Kidney (tissue), 13 donors: ENCODE measurements at regions not wholly inside any gene's neighbourhood (a gene's known extent, or its start where the extent isn't known, plus 50 kb on each side); places are given as distances from the start of the nearest gene placed in this dataset.

Experiments used
- DNase-seq, 5 donors: peaks; one replicate each; pipeline ENCODE4 v3.0.0-alpha.2; 2013 to 2020
- FAIRE-seq: peaks from 2 replicates; lab custom pipeline; 2012; peaks lifted over from hg19 to GRCh38; lab: Jason Lieb, UNC
- H3K27ac ChIP-seq, 2 donors: one replicate each; pipeline ENCODE4 v1.7.0; 2013; ENCODE audit warnings: low read depth in 2 of 2, low read length in 2 of 2, inconsistent platforms in 1 of 2
- H3K27me3 ChIP-seq: one replicate; pipeline ENCODE4 v1.7.1; 2013; ENCODE audit warnings: low read length, inconsistent platforms; ENCODE audit not compliant: control insufficient read depth, insufficient read depth
- H3K36me3 ChIP-seq, 3 donors: one replicate each; pipeline versions ENCODE4 v1.7.0 to v1.7.1; 2013; ENCODE audit warnings: low read length in 3 of 3, control low read depth in 1 of 3, inconsistent platforms in 1 of 3; ENCODE audit not compliant: insufficient read depth in 3 of 3, control insufficient read depth in 2 of 3
- H3K4me1 ChIP-seq, 3 donors: one replicate each; pipeline versions ENCODE4 v1.7.0 to v1.7.1; 2013; ENCODE audit warnings: low read length in 3 of 3, inconsistent platforms in 1 of 3, low read depth in 1 of 3; ENCODE audit not compliant: control insufficient read depth in 2 of 3, insufficient read depth in 2 of 3
- H3K4me3 ChIP-seq, 3 donors: one replicate each; pipeline versions ENCODE4 v1.7.0 to v1.8.1; 2013; ENCODE audit warnings: low read length in 3 of 3, control low read depth in 1 of 3, inconsistent platforms in 1 of 3
- H3K9ac ChIP-seq, 3 donors: one replicate each; pipeline versions ENCODE4 v1.7.0 to v1.7.1; 2013; ENCODE audit warnings: low read length in 3 of 3, control low read depth in 1 of 3, inconsistent platforms in 1 of 3
- H3K9me3 ChIP-seq, 3 donors: one replicate each; pipeline versions ENCODE4 v1.7.0 to v1.7.1; 2013; ENCODE audit warnings: low read length in 3 of 3, control low read depth in 1 of 3, inconsistent platforms in 1 of 3; ENCODE audit not compliant: control insufficient read depth in 2 of 3, insufficient read depth in 1 of 3
- intact Hi-C: fragments of 100-400 bp; cut with DNase I; formaldehyde crosslinking; loops from one replicate; pipeline ENCODE4 v1.11.1; 2022
- TF ChIP-seq, protein P1 (sequence below): IDR thresholded peaks from 3 replicates; pipeline ENCODE4 v1.5.1; 2012; ENCODE audit warnings: mild to moderate bottlenecking, moderate library complexity, borderline replicate concordance; ENCODE audit not compliant: insufficient read depth; ENCODE audit errors: extremely low read depth
- donor health status: control.
- donor health status: control.
- donor health status: control.
- donor health status: control.
- donor health status: control.
- donor health status: DM: yes; HTN: yes; CAD: no.
- donor health status: Normal renal cell carcinoma (clear cell type).

DNA sequence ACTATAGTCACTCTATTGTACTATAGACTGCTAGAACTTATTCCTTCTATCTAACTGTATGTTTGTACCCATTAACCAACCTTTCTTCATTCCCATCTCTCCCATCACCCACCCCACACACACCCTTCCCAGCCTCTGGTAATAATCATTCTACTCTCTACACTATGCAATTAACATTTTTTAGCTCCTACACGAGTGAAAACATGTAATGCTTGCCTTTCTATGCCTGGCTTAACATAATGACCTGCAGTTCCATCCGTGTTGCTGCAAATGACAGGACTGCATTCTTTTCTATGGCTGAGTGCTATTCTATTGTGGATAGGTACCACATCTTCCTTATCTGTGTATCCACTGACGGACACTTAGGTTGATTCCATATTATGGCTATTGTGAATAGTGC, 95.5 kb downstream of the ALDH8A1 start:
- Histone ChIP-seq H3K9ac (no peak overlapping the region), H3K27me3 (no peaks in the 10 kb centered on the region), H3K36me3 (no peaks in the 10 kb centered on the region), H3K9me3 (no peaks in the 10 kb centered on the region), H3K4me1 (peaks cover 0 to 8% (median 4%) of the 10 kb centered on the region in 3 donors), H3K4me3 (no peak overlapping the region), H3K27ac (no peak overlapping the region)
- intact Hi-C loops, result no loop called here
- no peak for FAIRE-seq
- DNase-seq, result peak in 2 of 5 donors; percentile 37 to 57
- TF ChIP-seq, protein P1, sequence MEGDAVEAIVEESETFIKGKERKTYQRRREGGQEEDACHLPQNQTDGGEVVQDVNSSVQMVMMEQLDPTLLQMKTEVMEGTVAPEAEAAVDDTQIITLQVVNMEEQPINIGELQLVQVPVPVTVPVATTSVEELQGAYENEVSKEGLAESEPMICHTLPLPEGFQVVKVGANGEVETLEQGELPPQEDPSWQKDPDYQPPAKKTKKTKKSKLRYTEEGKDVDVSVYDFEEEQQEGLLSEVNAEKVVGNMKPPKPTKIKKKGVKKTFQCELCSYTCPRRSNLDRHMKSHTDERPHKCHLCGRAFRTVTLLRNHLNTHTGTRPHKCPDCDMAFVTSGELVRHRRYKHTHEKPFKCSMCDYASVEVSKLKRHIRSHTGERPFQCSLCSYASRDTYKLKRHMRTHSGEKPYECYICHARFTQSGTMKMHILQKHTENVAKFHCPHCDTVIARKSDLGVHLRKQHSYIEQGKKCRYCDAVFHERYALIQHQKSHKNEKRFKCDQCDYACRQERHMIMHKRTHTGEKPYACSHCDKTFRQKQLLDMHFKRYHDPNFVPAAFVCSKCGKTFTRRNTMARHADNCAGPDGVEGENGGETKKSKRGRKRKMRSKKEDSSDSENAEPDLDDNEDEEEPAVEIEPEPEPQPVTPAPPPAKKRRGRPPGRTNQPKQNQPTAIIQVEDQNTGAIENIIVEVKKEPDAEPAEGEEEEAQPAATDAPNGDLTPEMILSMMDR, result no peak

DNA sequence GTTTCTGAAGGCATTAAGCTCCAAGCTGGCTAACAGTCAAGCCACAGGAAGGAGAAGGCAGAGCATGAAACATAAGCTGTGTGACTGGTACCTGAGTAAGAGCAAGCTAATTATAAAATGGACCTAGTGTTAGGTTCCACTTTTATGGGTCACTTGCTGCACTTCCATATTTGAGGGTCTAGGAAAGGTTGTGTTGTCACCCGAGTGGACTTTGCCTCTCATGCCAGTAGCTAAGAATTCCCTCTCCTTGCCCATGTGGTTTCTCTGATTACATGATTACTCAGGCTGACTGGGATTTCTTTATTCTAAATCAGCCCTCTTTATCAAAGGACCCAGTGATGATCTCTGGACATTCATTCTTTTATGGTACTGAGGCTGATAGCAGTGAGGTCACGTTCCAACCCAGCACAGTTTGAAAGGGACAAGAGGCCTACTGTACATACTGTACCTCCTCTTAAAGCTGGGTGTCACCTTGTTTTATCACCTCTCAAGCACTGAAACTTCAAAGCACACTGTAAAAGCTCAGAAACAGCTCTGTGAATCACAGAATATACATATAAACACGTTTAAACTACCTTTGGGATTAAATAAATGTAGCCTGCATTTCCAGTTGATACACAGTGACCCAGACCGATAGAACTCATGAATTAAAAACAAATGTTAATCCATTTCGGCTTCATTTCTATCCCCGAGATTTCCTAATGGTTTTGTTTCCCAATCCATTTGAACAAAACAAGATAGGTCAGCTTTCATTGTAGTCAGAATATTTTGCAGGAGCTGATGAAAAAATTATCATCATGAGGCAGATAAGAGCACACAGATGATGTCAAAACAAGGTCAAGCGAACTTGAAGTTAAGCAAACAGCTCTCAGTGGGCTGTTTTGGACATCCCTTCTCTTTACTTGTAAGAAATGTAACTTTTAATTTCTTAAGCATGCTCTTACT, 96.5 kb downstream of the ALDH8A1 start:
- no peak overlapping the region for H3K27ac ChIP-seq
- H3K9me3 ChIP-seq, result no peaks in the 10 kb centered on the region
- intact Hi-C loops, result no loop called here
- peak in 2 of 5 donors; percentile 43 to 49 for DNase-seq
- no peaks in the 10 kb centered on the region for H3K36me3 ChIP-seq
- FAIRE-seq, result no peak
- TF ChIP-seq, protein P1, result no peak
- no peaks in the 10 kb centered on the region for H3K27me3 ChIP-seq
- H3K9ac ChIP-seq, result no peak overlapping the region
- H3K4me3 ChIP-seq, result no peak overlapping the region
- peaks cover 0 to 8% (median 4%) of the 10 kb centered on the region in 3 donors for H3K4me1 ChIP-seq

DNA sequence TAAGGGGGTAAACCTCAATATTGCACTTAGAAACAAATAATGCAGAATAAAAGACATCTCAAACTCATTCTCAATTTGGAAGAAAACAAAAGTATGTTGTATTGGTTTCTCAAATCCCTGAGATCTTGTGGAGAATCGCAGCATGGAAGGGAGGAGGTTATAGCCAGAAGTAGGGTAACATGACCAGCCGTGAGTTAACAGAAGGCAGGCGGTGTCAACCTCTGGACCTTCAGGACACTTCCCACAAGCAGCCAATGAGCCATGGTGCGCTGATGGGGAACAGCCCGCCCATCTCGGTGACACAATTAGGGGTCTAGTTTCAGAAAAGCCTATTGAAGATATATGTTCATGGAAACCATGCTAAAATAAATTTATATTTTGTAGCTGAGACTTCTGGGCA, 98.4 kb downstream of the ALDH8A1 start:
- Histone ChIP-seq H3K9me3 (no peaks in the 10 kb centered on the region), H3K4me1 (peaks cover 0 to 8% (median 4%) of the 10 kb centered on the region in 3 donors), H3K4me3 (no peak overlapping the region), H3K9ac (no peak overlapping the region), H3K27ac (no peak overlapping the region), H3K27me3 (no peaks in the 10 kb centered on the region), H3K36me3 (no peaks in the 10 kb centered on the region)
- FAIRE-seq (no peak), DNase-seq (peak in 4 of 5 donors; percentile 44 to 63 (median 48))
- TF ChIP-seq, protein P1, result no peak
- intact Hi-C loops, result no loop called here
